Vagina (tissue), 2 donors: ENCODE measurements at regions not wholly inside any gene's neighbourhood (a gene's known extent, or its start where the extent isn't known, plus 50 kb on each side); places are given as distances from the start of the nearest gene placed in this dataset.
"Not testable (repeated sequence)": the region's sequence is repeated elsewhere in the genome, so short reads cannot be mapped to it uniquely, and the experiment has no call there.

ENCODE experiments used
- DNase-seq, 2 donors: peaks; one replicate each; pipeline ENCODE4 v3.0.0-alpha.2; 2017; ENCODE audit errors: extremely low spot score in 2 of 2
- H3K27ac ChIP-seq: fragments of 200-600 bp; sonication (generic); one replicate; pipeline ENCODE4 v1.5.1; 2019
- H3K27me3 ChIP-seq: fragments of 200-600 bp; sonication (generic); one replicate; pipeline ENCODE4 v1.5.1; 2019
- H3K36me3 ChIP-seq, 2 donors: fragments of 200-600 bp; sonication (generic); one replicate each; pipeline ENCODE4 v1.5.1; 2017 to 2019
- H3K4me1 ChIP-seq: fragments of 200-600 bp; sonication (generic); one replicate; pipeline ENCODE4 v1.5.1; 2019
- H3K4me3 ChIP-seq, 2 donors: fragments of 200-600 bp; sonication (generic); 1 replicate in 1 of 2; 2 replicates in 1 of 2; pipeline ENCODE4 v1.5.1; 2016 to 2019
- H3K9me3 ChIP-seq: fragments of 200-600 bp; sonication (generic); one replicate; pipeline ENCODE4 v1.5.1; 2019
- POLR2A ChIP-seq, 2 donors: fragments of 450-650 bp; IDR thresholded peaks; one replicate each; pipeline ENCODE4 v1.6.1; 2017; ENCODE audit warnings: antibody characterized with exemption in 2 of 2, mild to moderate bottlenecking in 2 of 2, moderate library complexity in 2 of 2
- POLR2AphosphoS5 ChIP-seq, 2 donors: sonication (generic); formaldehyde crosslinking; IDR thresholded peaks; one replicate each; pipeline ENCODE4 v1.9.0; 2017; ENCODE audit warnings: antibody characterized with exemption in 2 of 2, mild to moderate bottlenecking in 2 of 2, low read depth in 1 of 2; ENCODE audit not compliant: insufficient read depth in 1 of 2
- intact Hi-C: fragments of 100-400 bp; cut with DNase I; formaldehyde crosslinking; loops from one replicate; pipeline ENCODE4 v1.15.1; 2023
- TF ChIP-seq, protein P1 (sequence below), 3 experiments: fragments of 450-650 bp in 2 of 3; fragments of 200-600 bp in 1 of 3; sonication (generic) in 1 of 3; IDR thresholded peaks; one replicate each; pipeline ENCODE4 v1.5.1; 2017 to 2019; ENCODE audit warnings: antibody characterized with exemption in 3 of 3, mild to moderate bottlenecking in 2 of 3, moderate library complexity in 2 of 3

GRCh38 chr13:63840551-63841421, 2425.1 kb upstream of the PCDH20 start:
- Histone ChIP-seq H3K27me3 (no peaks in the 10 kb centered on the region), H3K9me3 (no peaks in the 10 kb centered on the region)

GRCh38 chr13:63838366-63839110, 2422.9 kb upstream of the PCDH20 start:
- no peaks in the 10 kb centered on the region for H3K4me1 ChIP-seq
- H3K9me3 ChIP-seq: no peaks in the 10 kb centered on the region
- no peaks in the 10 kb centered on the region for H3K36me3 ChIP-seq
- H3K27ac ChIP-seq: no peak overlapping the region
- DNase-seq: peak; percentile 74 to 77
- no peak overlapping the region for H3K4me3 ChIP-seq
- intact Hi-C loops: no loop called here
- H3K27me3 ChIP-seq: no peaks in the 10 kb centered on the region
- TF ChIP-seq POLR2A (IDR thresholded peaks at IDR 0.05): no peak
- TF ChIP-seq, protein P1, sequence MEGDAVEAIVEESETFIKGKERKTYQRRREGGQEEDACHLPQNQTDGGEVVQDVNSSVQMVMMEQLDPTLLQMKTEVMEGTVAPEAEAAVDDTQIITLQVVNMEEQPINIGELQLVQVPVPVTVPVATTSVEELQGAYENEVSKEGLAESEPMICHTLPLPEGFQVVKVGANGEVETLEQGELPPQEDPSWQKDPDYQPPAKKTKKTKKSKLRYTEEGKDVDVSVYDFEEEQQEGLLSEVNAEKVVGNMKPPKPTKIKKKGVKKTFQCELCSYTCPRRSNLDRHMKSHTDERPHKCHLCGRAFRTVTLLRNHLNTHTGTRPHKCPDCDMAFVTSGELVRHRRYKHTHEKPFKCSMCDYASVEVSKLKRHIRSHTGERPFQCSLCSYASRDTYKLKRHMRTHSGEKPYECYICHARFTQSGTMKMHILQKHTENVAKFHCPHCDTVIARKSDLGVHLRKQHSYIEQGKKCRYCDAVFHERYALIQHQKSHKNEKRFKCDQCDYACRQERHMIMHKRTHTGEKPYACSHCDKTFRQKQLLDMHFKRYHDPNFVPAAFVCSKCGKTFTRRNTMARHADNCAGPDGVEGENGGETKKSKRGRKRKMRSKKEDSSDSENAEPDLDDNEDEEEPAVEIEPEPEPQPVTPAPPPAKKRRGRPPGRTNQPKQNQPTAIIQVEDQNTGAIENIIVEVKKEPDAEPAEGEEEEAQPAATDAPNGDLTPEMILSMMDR (IDR thresholded peaks at IDR 0.05): no peak
- no peak for TF ChIP-seq POLR2AphosphoS5 (IDR thresholded peaks at IDR 0.05; ENCODE audit: insufficient read depth in 1 of 2, low read depth in 1 of 2)

More at GRCh38 chr13:63840551-63841421, 2425.1 kb upstream of the PCDH20 start:
- DNase-seq: peak in 1 of 2 donors; percentile 93
- Histone ChIP-seq H3K36me3 (no peaks in the 10 kb centered on the region), H3K27ac (no peak overlapping the region), H3K4me3 (no peak overlapping the region), H3K4me1 (no peaks in the 10 kb centered on the region)
- no peak for TF ChIP-seq POLR2AphosphoS5 (IDR thresholded peaks at IDR 0.05; ENCODE audit: insufficient read depth in 1 of 2, low read depth in 1 of 2)
- TF ChIP-seq POLR2A (IDR thresholded peaks at IDR 0.05): no peak
- TF ChIP-seq, protein P1 (IDR thresholded peaks at IDR 0.05): no peak
- intact Hi-C loops: no loop called here

- H3K36me3 ChIP-seq, DNase-seq, H3K4me3 ChIP-seq, H3K27me3 ChIP-seq, H3K27ac ChIP-seq, H3K9me3 ChIP-seq, intact Hi-C loops, H3K4me1 ChIP-seq: not testable (repeated sequence)
Measured at GRCh38 chr13:63837701-63838100, 2422.1 kb upstream of the PCDH20 start.

DNA sequence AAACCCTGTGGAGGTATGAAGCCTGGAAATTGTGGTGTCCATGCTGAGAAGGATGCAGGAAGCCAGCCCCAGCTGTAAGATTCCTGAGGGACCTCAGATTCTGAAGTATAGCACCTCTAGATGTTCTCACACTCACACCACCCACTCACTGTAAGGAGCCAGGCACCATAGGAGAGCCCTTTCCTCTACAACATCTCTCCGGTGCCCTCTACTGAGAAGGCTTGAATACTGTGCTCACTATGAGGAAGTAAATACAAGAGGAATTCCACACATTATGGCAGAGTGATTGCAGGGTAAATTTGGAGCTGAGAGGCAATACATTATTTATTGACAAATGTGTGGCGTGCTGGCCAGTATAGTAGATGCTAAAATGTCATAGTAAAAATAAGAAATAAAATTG, 2414.0 kb upstream of the PCDH20 start:
- H3K9me3 ChIP-seq, intact Hi-C loops, H3K27me3 ChIP-seq, DNase-seq, H3K36me3 ChIP-seq, H3K4me3 ChIP-seq, H3K4me1 ChIP-seq, H3K27ac ChIP-seq: not testable (repeated sequence)

DNA sequence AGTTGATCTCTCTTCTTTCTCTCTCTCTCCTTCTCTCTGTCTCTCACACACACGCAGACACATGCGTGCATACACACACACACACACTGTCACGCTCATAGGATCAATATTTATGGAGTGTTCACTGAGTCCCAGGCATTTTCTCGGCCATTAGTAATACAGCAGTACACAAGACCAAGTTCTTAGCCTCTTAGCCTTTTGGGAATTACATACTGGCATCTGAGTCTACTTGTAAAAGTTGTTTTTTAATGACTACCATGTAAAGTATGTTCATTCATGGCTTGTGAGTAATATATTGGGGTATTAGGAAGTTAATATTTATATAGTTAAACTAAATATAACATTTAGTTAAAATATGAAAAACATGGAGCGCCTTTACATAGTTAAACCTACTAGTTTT, 2406.1 kb upstream of the PCDH20 start:
- H3K4me3 ChIP-seq, H3K36me3 ChIP-seq, H3K9me3 ChIP-seq, H3K27ac ChIP-seq, intact Hi-C loops, H3K27me3 ChIP-seq, DNase-seq, H3K4me1 ChIP-seq: not testable (repeated sequence)

- H3K36me3 ChIP-seq, H3K4me3 ChIP-seq, DNase-seq, H3K27me3 ChIP-seq, H3K9me3 ChIP-seq, intact Hi-C loops, H3K27ac ChIP-seq, H3K4me1 ChIP-seq: not testable (repeated sequence)
Measured at GRCh38 chr13:63811428-63812004, 2395.9 kb upstream of the PCDH20 start.

GRCh38 chr13:63791134-63791533, 2375.5 kb upstream of the PCDH20 start:
- intact Hi-C loops, H3K9me3 ChIP-seq, DNase-seq, H3K4me1 ChIP-seq, H3K4me3 ChIP-seq, H3K36me3 ChIP-seq, H3K27ac ChIP-seq, H3K27me3 ChIP-seq: not testable (repeated sequence)
